Liver (tissue), 7 donors: ENCODE measurements at regions not wholly inside any gene's neighbourhood (a gene's known extent, or its start where the extent isn't known, plus 50 kb on each side); places are given as distances from the start of the nearest gene placed in this dataset.

Experiments used
- DNase-seq: peaks from one replicate; pipeline ENCODE4 v3.0.0-alpha.2; 2017; ENCODE audit warnings: low spot score
- H3K27ac ChIP-seq, 2 donors: one replicate each; pipeline ENCODE4 v1.7.0; 2013; ENCODE audit warnings: inconsistent platforms in 2 of 2, low read length in 2 of 2, control low read depth in 1 of 2, low read depth in 1 of 2, mild to moderate bottlenecking in 1 of 2
- H3K27me3 ChIP-seq, 4 donors: one replicate each; pipeline versions ENCODE4 v1.6.1 to v1.7.0; 2013; ENCODE audit warnings: low read length in 3 of 4, inconsistent platforms in 1 of 4, mild to moderate bottlenecking in 1 of 4, moderate library complexity in 1 of 4; ENCODE audit not compliant: control insufficient read depth in 4 of 4, insufficient read depth in 4 of 4
- H3K36me3 ChIP-seq, 4 donors: one replicate each; pipeline versions ENCODE4 v1.6.1 to v1.7.0; 2013; ENCODE audit warnings: low read length in 3 of 4, mild to moderate bottlenecking in 3 of 4, low read depth in 1 of 4, moderate library complexity in 1 of 4; ENCODE audit not compliant: control insufficient read depth in 4 of 4, insufficient read depth in 3 of 4
- H3K4me1 ChIP-seq, 4 donors: one replicate each; pipeline versions ENCODE4 v1.6.1 to v1.7.0; 2013; ENCODE audit warnings: low read length in 3 of 4, mild to moderate bottlenecking in 3 of 4, moderate library complexity in 1 of 4; ENCODE audit not compliant: control insufficient read depth in 4 of 4, insufficient read depth in 4 of 4
- H3K4me3 ChIP-seq, 3 donors: one replicate each; pipeline versions ENCODE4 v1.6.1 to v1.7.0; 2013; ENCODE audit warnings: low read length in 3 of 3, control low read depth in 1 of 3, low read depth in 1 of 3, mild to moderate bottlenecking in 1 of 3
- H3K9ac ChIP-seq, 2 donors: one replicate each; pipeline ENCODE4 v1.7.0; 2013; ENCODE audit warnings: low read length in 2 of 2, mild to moderate bottlenecking in 2 of 2, moderate library complexity in 2 of 2, control low read depth in 1 of 2, low read depth in 1 of 2
- H3K9me3 ChIP-seq, 4 donors: one replicate each; pipeline versions ENCODE4 v1.6.1 to v1.7.0; 2013; ENCODE audit warnings: low read length in 3 of 4; ENCODE audit not compliant: control insufficient read depth in 4 of 4
- ATF3 ChIP-seq: IDR thresholded peaks from 2 replicates; pipeline ENCODE4 v1.6.1; 2016; ENCODE audit warnings: antibody characterized with exemption
- CTCF ChIP-seq: fragments of 150-350 bp; IDR thresholded peaks from 2 replicates; pipeline ENCODE4 v1.5.1; 2017; ENCODE audit warnings: improper control_type of control experiment, low read depth, low read length; ENCODE audit not compliant: missing input control
- EGR1 ChIP-seq, 2 donors: IDR thresholded peaks; 2 replicates each; pipeline ENCODE4 v1.6.1; 2016 to 2018; ENCODE audit warnings: antibody characterized with exemption in 2 of 2, low read depth in 2 of 2
- FOXA1 ChIP-seq: IDR thresholded peaks from 2 replicates; pipeline ENCODE4 v1.6.1; 2016; ENCODE audit warnings: antibody characterized with exemption
- FOXA2 ChIP-seq: IDR thresholded peaks from 2 replicates; pipeline ENCODE4 v1.6.1; 2016; ENCODE audit warnings: antibody characterized with exemption
- GABPA ChIP-seq, 2 donors: IDR thresholded peaks in 1 of 2; conservative IDR thresholded peaks in 1 of 2; 2 replicates each; pipeline ENCODE4 v1.6.1; 2016; ENCODE audit warnings: antibody characterized with exemption in 2 of 2, mild to moderate bottlenecking in 1 of 2, moderate library complexity in 1 of 2
- HNF4A ChIP-seq, 2 donors: conservative IDR thresholded peaks; 2 replicates each; pipeline ENCODE4 v1.6.1; 2016; ENCODE audit warnings: antibody characterized with exemption in 2 of 2, mild to moderate bottlenecking in 2 of 2
- HNF4G ChIP-seq: IDR thresholded peaks from 2 replicates; pipeline ENCODE4 v1.6.1; 2016; ENCODE audit warnings: antibody characterized with exemption
- JUND ChIP-seq, 2 donors: IDR thresholded peaks; 2 replicates each; pipeline ENCODE4 v1.6.1; 2016; ENCODE audit warnings: antibody characterized with exemption in 2 of 2
- MAX ChIP-seq: IDR thresholded peaks from 2 replicates; pipeline ENCODE4 v1.6.1; 2016; ENCODE audit warnings: antibody characterized with exemption
- NR2F2 ChIP-seq: IDR thresholded peaks from 2 replicates; pipeline ENCODE4 v1.6.1; 2016; ENCODE audit warnings: antibody characterized with exemption
- RAD21 ChIP-seq, 2 donors: IDR thresholded peaks; 2 replicates each; pipeline ENCODE4 v1.6.1; 2016; ENCODE audit warnings: antibody characterized with exemption in 2 of 2, mild to moderate bottlenecking in 2 of 2
- REST ChIP-seq: IDR thresholded peaks from 2 replicates; pipeline ENCODE4 v1.6.1; 2016; ENCODE audit warnings: antibody characterized with exemption, mild to moderate bottlenecking
- RXRA ChIP-seq, 2 donors: IDR thresholded peaks; 2 replicates each; pipeline ENCODE4 v1.6.1; 2017 to 2018; ENCODE audit warnings: antibody characterized with exemption in 2 of 2, mild to moderate bottlenecking in 1 of 2
- SP1 ChIP-seq: IDR thresholded peaks from 2 replicates; pipeline ENCODE4 v1.6.1; 2018; ENCODE audit warnings: antibody characterized with exemption, mild to moderate bottlenecking
- TAF1 ChIP-seq: conservative IDR thresholded peaks from 2 replicates; pipeline ENCODE4 v1.6.1; 2016; ENCODE audit warnings: antibody characterized with exemption, mild to moderate bottlenecking
- ZBTB33 ChIP-seq: IDR thresholded peaks from 2 replicates; pipeline ENCODE4 v1.6.1; 2016; ENCODE audit warnings: antibody characterized with exemption
- donor health status: healthy.
- donor health status: healthy.
- donor health status: healthy.
- donor health status: healthy.

GRCh38 chr18:55123361-55123760, 164.1 kb upstream of the CCDC68 start:
- H3K9me3 ChIP-seq = peaks cover 0 to 3% (median under 1%) of the 10 kb centered on the region in 4 donors
- DNase-seq = no peak
- no peak overlapping the region for H3K9ac ChIP-seq
- no peaks in the 10 kb centered on the region for H3K27me3 ChIP-seq
- TF ChIP-seq RXRA (IDR thresholded peaks at IDR 0.05) (no peak), CTCF (no peak), FOXA2 (no peak), NR2F2 (no peak), FOXA1 (no peak), MAX (no peak), ATF3 (no peak), HNF4A (conservative IDR thresholded peaks at IDR 0.05) (no peak), HNF4G (no peak), SP1 (no peak), RAD21 (IDR thresholded peaks at IDR 0.05) (no peak), REST (no peak), GABPA (IDR thresholded peaks at IDR 0.05 in 1 of 2, conservative IDR thresholded peaks at IDR 0.05 in 1 of 2) (no peak), TAF1 (no peak), JUND (IDR thresholded peaks at IDR 0.05) (no peak), ZBTB33 (no peak), EGR1 (IDR thresholded peaks at IDR 0.05; ENCODE audit: low read depth in 2 of 2) (no peak)
- no peak overlapping the region for H3K4me3 ChIP-seq
- no peak overlapping the region for H3K27ac ChIP-seq
- no peaks in the 10 kb centered on the region for H3K4me1 ChIP-seq
- H3K36me3 ChIP-seq = no peaks in the 10 kb centered on the region
